ENCODE measurements at regions not wholly inside any gene's neighbourhood (a gene's known extent, or its start where the extent isn't known, plus 50 kb on each side); places are given as distances from the start of the nearest gene placed in this dataset.

DNA sequence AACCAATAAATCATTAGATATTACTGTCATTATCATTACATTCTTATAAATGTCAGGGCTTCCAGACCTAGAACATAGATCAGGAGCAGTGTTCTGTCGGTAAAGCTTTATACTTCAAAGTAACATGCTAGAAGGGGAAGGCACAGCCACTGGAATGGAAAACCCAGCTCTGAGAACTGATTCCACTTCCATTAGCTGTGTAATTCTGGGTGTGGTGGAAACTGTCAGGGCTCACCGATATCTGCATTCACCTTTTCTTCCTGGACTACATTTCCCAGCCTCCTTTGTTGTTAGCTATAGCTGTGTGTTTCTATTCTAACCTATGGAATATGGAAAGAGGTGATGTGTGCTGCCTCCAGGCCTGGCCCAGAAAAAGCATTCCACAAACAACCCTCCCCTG lies 585.8 kb downstream of the BUD13 start:
- TF ChIP-seq, protein P1, sequence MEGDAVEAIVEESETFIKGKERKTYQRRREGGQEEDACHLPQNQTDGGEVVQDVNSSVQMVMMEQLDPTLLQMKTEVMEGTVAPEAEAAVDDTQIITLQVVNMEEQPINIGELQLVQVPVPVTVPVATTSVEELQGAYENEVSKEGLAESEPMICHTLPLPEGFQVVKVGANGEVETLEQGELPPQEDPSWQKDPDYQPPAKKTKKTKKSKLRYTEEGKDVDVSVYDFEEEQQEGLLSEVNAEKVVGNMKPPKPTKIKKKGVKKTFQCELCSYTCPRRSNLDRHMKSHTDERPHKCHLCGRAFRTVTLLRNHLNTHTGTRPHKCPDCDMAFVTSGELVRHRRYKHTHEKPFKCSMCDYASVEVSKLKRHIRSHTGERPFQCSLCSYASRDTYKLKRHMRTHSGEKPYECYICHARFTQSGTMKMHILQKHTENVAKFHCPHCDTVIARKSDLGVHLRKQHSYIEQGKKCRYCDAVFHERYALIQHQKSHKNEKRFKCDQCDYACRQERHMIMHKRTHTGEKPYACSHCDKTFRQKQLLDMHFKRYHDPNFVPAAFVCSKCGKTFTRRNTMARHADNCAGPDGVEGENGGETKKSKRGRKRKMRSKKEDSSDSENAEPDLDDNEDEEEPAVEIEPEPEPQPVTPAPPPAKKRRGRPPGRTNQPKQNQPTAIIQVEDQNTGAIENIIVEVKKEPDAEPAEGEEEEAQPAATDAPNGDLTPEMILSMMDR (conservative IDR thresholded peaks at IDR 0.05; ENCODE audit: low read depth in 2 of 2) = no peak
- no peak for TF ChIP-seq POLR2AphosphoS5 (IDR thresholded peaks at IDR 0.05; ENCODE audit: low read depth)
- no peak for TF ChIP-seq ZNF331 (CRISPR knock-in tag; IDR thresholded peaks at IDR 0.05; ENCODE audit: low read depth)
- TF ChIP-seq EZH2 (IDR thresholded peaks at IDR 0.05; ENCODE audit: low read depth, unreplicated experiment) = no peak
- TF ChIP-seq, protein P2, sequence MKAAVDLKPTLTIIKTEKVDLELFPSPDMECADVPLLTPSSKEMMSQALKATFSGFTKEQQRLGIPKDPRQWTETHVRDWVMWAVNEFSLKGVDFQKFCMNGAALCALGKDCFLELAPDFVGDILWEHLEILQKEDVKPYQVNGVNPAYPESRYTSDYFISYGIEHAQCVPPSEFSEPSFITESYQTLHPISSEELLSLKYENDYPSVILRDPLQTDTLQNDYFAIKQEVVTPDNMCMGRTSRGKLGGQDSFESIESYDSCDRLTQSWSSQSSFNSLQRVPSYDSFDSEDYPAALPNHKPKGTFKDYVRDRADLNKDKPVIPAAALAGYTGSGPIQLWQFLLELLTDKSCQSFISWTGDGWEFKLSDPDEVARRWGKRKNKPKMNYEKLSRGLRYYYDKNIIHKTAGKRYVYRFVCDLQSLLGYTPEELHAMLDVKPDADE (IDR thresholded peaks at IDR 0.05) = no peak
- no peak for TF ChIP-seq JUNB (IDR thresholded peaks at IDR 0.05; ENCODE audit: unreplicated experiment)
- TF ChIP-seq, protein P3, sequence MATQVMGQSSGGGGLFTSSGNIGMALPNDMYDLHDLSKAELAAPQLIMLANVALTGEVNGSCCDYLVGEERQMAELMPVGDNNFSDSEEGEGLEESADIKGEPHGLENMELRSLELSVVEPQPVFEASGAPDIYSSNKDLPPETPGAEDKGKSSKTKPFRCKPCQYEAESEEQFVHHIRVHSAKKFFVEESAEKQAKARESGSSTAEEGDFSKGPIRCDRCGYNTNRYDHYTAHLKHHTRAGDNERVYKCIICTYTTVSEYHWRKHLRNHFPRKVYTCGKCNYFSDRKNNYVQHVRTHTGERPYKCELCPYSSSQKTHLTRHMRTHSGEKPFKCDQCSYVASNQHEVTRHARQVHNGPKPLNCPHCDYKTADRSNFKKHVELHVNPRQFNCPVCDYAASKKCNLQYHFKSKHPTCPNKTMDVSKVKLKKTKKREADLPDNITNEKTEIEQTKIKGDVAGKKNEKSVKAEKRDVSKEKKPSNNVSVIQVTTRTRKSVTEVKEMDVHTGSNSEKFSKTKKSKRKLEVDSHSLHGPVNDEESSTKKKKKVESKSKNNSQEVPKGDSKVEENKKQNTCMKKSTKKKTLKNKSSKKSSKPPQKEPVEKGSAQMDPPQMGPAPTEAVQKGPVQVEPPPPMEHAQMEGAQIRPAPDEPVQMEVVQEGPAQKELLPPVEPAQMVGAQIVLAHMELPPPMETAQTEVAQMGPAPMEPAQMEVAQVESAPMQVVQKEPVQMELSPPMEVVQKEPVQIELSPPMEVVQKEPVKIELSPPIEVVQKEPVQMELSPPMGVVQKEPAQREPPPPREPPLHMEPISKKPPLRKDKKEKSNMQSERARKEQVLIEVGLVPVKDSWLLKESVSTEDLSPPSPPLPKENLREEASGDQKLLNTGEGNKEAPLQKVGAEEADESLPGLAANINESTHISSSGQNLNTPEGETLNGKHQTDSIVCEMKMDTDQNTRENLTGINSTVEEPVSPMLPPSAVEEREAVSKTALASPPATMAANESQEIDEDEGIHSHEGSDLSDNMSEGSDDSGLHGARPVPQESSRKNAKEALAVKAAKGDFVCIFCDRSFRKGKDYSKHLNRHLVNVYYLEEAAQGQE (IDR thresholded peaks at IDR 0.05; ENCODE audit: unreplicated experiment) = no peak
- no peak for TF ChIP-seq CREB1 (CRISPR knock-in tag; IDR thresholded peaks at IDR 0.05; ENCODE audit: low read depth)
- no peak for TF ChIP-seq EZH2phosphoT487 (IDR thresholded peaks at IDR 0.05; ENCODE audit: unreplicated experiment)
